Neural cell (in vitro differentiated cells): ENCODE measurements at regions not wholly inside any gene's neighbourhood (a gene's known extent, or its start where the extent isn't known, plus 50 kb on each side); places are given as distances from the start of the nearest gene placed in this dataset.

ENCODE experiments used
- H2AFZ ChIP-seq: fragments of 200-600, 300-800 bp; sonication (generic), shearing (Covaris generic); 2 replicates; pipeline ENCODE4 v1.6.0; 2014; ENCODE audit warnings: low read depth, mild to moderate bottlenecking, antibody characterized with exemption, low read length, moderate library complexity
- H3F3A ChIP-seq: fragments of 200-600 bp; shearing (Covaris generic); 2 replicates; pipeline ENCODE4 v1.6.1; 2016; ENCODE audit warnings: mild to moderate bottlenecking, moderate library complexity, mixed read lengths, antibody characterized with exemption, low read length; ENCODE audit not compliant: insufficient read depth, poor library complexity, severe bottlenecking
- H3K27ac ChIP-seq: fragments of 200-600, 300-800 bp; sonication (generic), shearing (Covaris generic); 2 replicates; pipeline ENCODE4 v1.5.1; 2014; ENCODE audit warnings: mild to moderate bottlenecking, low read length, moderate library complexity
- H3K27me3 ChIP-seq: fragments of 300-800, 200-600 bp; sonication (generic), shearing (Covaris generic); 2 replicates; pipeline ENCODE4 v1.6.0; 2014; ENCODE audit warnings: mild to moderate bottlenecking, low read depth, low read length, moderate library complexity; ENCODE audit not compliant: insufficient read depth
- H3K36me3 ChIP-seq: fragments of 300-800, 200-600 bp; sonication (generic), shearing (Covaris generic); 2 replicates; pipeline ENCODE4 v1.5.1; 2014; ENCODE audit warnings: mild to moderate bottlenecking, antibody characterized with exemption, low read length, moderate library complexity; ENCODE audit not compliant: insufficient read depth
- H3K4me2 ChIP-seq: fragments of 300-800, 200-600 bp; sonication (generic), shearing (Covaris generic); 2 replicates; pipeline ENCODE4 v1.6.0; 2014; ENCODE audit warnings: mild to moderate bottlenecking, low read length
- H3K4me3 ChIP-seq: fragments of 300-800, 200-600 bp; sonication (generic), shearing (Covaris generic); 2 replicates; pipeline ENCODE4 v1.5.1; 2014; ENCODE audit warnings: mild to moderate bottlenecking, low read length, moderate library complexity
- H3K79me2 ChIP-seq: fragments of 200-600 bp; shearing (Covaris generic); replicated peaks from 2 replicates; pipeline ENCODE4 v1.6.0; 2014; ENCODE audit warnings: mild to moderate bottlenecking, low read length, moderate library complexity; ENCODE audit not compliant: insufficient read depth
- H3K9ac ChIP-seq: fragments of 300-800, 200-600 bp; sonication (generic), shearing (Covaris generic); 2 replicates; pipeline ENCODE4 v1.6.1; 2016; ENCODE audit warnings: mild to moderate bottlenecking, low read length, mixed read lengths
- H3K9me2 ChIP-seq: fragments of 200-600 bp; shearing (Covaris generic); 2 replicates; pipeline ENCODE4 v1.6.1; 2016; ENCODE audit warnings: mild to moderate bottlenecking, low read length, mixed read lengths; ENCODE audit not compliant: insufficient read depth
- H3K9me3 ChIP-seq: fragments of 200-600, 300-800 bp; sonication (generic), shearing (Covaris generic); 2 replicates; pipeline ENCODE4 v1.6.1; 2016; ENCODE audit warnings: mild to moderate bottlenecking, mixed run types, low read length, moderate library complexity, mixed read lengths
- H4K20me1 ChIP-seq: fragments of 200-600 bp; shearing (Covaris generic); 2 replicates; pipeline ENCODE4 v1.6.1; 2016; ENCODE audit warnings: mild to moderate bottlenecking, mixed run types; ENCODE audit not compliant: insufficient read depth
- EP300 ChIP-seq: fragments of 450-650 bp; conservative IDR thresholded peaks from 2 replicates; pipeline ENCODE4 v1.6.1; 2014; ENCODE audit warnings: antibody characterized with exemption, mild to moderate bottlenecking, moderate library complexity; ENCODE audit not compliant: poor library complexity, severe bottlenecking
- EZH2 ChIP-seq: fragments of 200-600, 300-800 bp; shearing (Covaris generic), sonication (generic); IDR thresholded peaks from 2 replicates; pipeline ENCODE4 v1.6.1; 2014; ENCODE audit warnings: antibody characterized with exemption, low read length, borderline replicate concordance, mild to moderate bottlenecking; ENCODE audit not compliant: insufficient read depth, poor library complexity, severe bottlenecking
- MXI1 ChIP-seq: fragments of 450-650 bp; conservative IDR thresholded peaks from 2 replicates; pipeline ENCODE4 v1.6.1; 2014; ENCODE audit warnings: antibody characterized with exemption, mild to moderate bottlenecking; ENCODE audit not compliant: poor library complexity, severe bottlenecking
- POLR2AphosphoS5 ChIP-seq: IDR thresholded peaks from 2 replicates; pipeline ENCODE4 v1.6.1; 2012
- RAD21 ChIP-seq: fragments of 450-650 bp; conservative IDR thresholded peaks from 2 replicates; pipeline ENCODE4 v1.6.1; 2014; ENCODE audit warnings: antibody characterized with exemption, mild to moderate bottlenecking, moderate library complexity
- SMC3 ChIP-seq: fragments of 450-650 bp; conservative IDR thresholded peaks from 2 replicates; pipeline ENCODE4 v1.6.1; 2014; ENCODE audit warnings: antibody characterized with exemption, mild to moderate bottlenecking, moderate library complexity; ENCODE audit not compliant: poor library complexity
- TAF1 ChIP-seq: IDR thresholded peaks from 2 replicates; pipeline ENCODE4 v1.6.1; 2012; ENCODE audit warnings: low read depth
- TF ChIP-seq, protein P1 (sequence below): fragments of 450-650 bp; IDR thresholded peaks from 2 replicates; pipeline ENCODE4 v1.5.1; 2014; ENCODE audit warnings: antibody characterized with exemption, mild to moderate bottlenecking, moderate library complexity; ENCODE audit not compliant: poor library complexity, severe bottlenecking
- TF ChIP-seq, protein P2 (sequence below): IDR thresholded peaks from 2 replicates; pipeline ENCODE4 v1.6.1; 2012; ENCODE audit warnings: borderline replicate concordance

- no peak overlapping the region for H3K27ac ChIP-seq
- H3K9me3 ChIP-seq, result no peaks in the 10 kb centered on the region
- no peak overlapping the region for H3K4me2 ChIP-seq
- H2AFZ ChIP-seq, result no peak overlapping the region
- H3K9ac ChIP-seq, result no peak overlapping the region
- no peaks in the 10 kb centered on the region for H3K27me3 ChIP-seq
- no peak overlapping the region for H3K4me3 ChIP-seq
- H3K79me2 ChIP-seq, result no peaks in the 10 kb centered on the region
- no peaks in the 10 kb centered on the region for H3K9me2 ChIP-seq
- H4K20me1 ChIP-seq, result no peaks in the 10 kb centered on the region
- TF ChIP-seq EP300, result no peak
- TF ChIP-seq RAD21, result no peak
- TF ChIP-seq SMC3, result no peak
- TF ChIP-seq, protein P1, sequence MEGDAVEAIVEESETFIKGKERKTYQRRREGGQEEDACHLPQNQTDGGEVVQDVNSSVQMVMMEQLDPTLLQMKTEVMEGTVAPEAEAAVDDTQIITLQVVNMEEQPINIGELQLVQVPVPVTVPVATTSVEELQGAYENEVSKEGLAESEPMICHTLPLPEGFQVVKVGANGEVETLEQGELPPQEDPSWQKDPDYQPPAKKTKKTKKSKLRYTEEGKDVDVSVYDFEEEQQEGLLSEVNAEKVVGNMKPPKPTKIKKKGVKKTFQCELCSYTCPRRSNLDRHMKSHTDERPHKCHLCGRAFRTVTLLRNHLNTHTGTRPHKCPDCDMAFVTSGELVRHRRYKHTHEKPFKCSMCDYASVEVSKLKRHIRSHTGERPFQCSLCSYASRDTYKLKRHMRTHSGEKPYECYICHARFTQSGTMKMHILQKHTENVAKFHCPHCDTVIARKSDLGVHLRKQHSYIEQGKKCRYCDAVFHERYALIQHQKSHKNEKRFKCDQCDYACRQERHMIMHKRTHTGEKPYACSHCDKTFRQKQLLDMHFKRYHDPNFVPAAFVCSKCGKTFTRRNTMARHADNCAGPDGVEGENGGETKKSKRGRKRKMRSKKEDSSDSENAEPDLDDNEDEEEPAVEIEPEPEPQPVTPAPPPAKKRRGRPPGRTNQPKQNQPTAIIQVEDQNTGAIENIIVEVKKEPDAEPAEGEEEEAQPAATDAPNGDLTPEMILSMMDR, result no peak
- TF ChIP-seq EZH2, result no peak
- TF ChIP-seq, protein P2, sequence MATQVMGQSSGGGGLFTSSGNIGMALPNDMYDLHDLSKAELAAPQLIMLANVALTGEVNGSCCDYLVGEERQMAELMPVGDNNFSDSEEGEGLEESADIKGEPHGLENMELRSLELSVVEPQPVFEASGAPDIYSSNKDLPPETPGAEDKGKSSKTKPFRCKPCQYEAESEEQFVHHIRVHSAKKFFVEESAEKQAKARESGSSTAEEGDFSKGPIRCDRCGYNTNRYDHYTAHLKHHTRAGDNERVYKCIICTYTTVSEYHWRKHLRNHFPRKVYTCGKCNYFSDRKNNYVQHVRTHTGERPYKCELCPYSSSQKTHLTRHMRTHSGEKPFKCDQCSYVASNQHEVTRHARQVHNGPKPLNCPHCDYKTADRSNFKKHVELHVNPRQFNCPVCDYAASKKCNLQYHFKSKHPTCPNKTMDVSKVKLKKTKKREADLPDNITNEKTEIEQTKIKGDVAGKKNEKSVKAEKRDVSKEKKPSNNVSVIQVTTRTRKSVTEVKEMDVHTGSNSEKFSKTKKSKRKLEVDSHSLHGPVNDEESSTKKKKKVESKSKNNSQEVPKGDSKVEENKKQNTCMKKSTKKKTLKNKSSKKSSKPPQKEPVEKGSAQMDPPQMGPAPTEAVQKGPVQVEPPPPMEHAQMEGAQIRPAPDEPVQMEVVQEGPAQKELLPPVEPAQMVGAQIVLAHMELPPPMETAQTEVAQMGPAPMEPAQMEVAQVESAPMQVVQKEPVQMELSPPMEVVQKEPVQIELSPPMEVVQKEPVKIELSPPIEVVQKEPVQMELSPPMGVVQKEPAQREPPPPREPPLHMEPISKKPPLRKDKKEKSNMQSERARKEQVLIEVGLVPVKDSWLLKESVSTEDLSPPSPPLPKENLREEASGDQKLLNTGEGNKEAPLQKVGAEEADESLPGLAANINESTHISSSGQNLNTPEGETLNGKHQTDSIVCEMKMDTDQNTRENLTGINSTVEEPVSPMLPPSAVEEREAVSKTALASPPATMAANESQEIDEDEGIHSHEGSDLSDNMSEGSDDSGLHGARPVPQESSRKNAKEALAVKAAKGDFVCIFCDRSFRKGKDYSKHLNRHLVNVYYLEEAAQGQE, result no peak
- TF ChIP-seq TAF1, result no peak
- TF ChIP-seq POLR2AphosphoS5, result no peak
- no peak for TF ChIP-seq MXI1
- H3K36me3 ChIP-seq, result no peaks in the 10 kb centered on the region
- H3F3A ChIP-seq, result no peaks in the 10 kb centered on the region
Observed at GRCh38 chr6:113414511-113414910, 442.6 kb upstream of the MARCKS start.

DNA sequence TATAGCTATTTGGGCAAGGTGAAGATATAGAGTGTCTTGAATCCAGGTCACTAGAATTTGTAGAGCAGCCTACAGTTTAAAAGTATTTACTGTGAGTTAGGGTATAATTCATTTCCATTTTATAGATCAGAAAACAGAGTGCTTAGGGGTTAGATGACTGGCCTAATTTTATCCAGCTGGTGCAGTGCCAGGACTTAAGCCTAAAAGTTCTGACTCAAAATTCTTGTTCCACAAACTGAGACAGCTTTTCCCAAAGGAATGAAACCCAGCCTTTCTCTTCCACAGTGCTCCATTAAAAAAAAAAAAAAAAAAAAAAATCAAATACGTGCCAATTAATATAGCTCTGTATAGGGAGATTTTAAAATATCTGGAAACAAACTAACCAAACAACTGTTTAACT is 441.0 kb upstream of the MARCKS start:
- TF ChIP-seq EP300, result no peak
- TF ChIP-seq, protein P1, result no peak
- no peak for TF ChIP-seq RAD21
- no peak for TF ChIP-seq TAF1
- TF ChIP-seq MXI1, result no peak
- TF ChIP-seq, protein P2, result no peak
- no peak for TF ChIP-seq POLR2AphosphoS5
- TF ChIP-seq EZH2, result no peak
- no peak for TF ChIP-seq SMC3

More for the DNA sequence above, 441.0 kb upstream of the MARCKS start:
- H3K9me2 ChIP-seq, result no peaks in the 10 kb centered on the region
- no peak overlapping the region for H3K4me3 ChIP-seq
- no peaks in the 10 kb centered on the region for H3K36me3 ChIP-seq
- no peaks in the 10 kb centered on the region for H4K20me1 ChIP-seq
- H3K27ac ChIP-seq, result no peak overlapping the region
- H3K27me3 ChIP-seq, result no peaks in the 10 kb centered on the region
- no peaks in the 10 kb centered on the region for H3K79me2 ChIP-seq
- no peak overlapping the region for H2AFZ ChIP-seq
- H3F3A ChIP-seq, result no peaks in the 10 kb centered on the region
- H3K9ac ChIP-seq, result no peak overlapping the region
- no peak overlapping the region for H3K4me2 ChIP-seq
- H3K9me3 ChIP-seq, result no peaks in the 10 kb centered on the region
